ENCODE measurements at regions not wholly inside any gene's neighbourhood (a gene's known extent, or its start where the extent isn't known, plus 50 kb on each side); places are given as distances from the start of the nearest gene placed in this dataset.

DNA sequence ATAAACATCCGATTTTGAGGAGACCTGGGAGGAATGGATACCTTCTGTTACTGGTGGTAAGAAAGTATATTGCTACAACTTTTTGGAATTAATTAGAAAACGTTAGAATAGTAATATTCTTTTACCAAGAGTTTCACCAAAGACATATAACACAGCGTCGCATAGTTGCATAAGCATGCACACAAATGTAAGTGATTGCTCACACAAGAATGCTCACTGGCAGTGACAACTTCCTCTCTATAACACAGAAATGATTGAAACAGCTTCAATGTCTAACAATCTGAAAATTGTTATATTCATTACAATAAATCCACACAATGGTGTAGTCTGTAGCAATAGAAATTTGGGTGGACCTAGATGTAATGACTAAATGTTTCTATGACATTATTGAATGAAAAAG is 998.6 kb downstream of the TTLL7 start:
- peak; percentile 29 for DNase-seq (ENCODE audit: low read depth)
- TF ChIP-seq, protein P1, sequence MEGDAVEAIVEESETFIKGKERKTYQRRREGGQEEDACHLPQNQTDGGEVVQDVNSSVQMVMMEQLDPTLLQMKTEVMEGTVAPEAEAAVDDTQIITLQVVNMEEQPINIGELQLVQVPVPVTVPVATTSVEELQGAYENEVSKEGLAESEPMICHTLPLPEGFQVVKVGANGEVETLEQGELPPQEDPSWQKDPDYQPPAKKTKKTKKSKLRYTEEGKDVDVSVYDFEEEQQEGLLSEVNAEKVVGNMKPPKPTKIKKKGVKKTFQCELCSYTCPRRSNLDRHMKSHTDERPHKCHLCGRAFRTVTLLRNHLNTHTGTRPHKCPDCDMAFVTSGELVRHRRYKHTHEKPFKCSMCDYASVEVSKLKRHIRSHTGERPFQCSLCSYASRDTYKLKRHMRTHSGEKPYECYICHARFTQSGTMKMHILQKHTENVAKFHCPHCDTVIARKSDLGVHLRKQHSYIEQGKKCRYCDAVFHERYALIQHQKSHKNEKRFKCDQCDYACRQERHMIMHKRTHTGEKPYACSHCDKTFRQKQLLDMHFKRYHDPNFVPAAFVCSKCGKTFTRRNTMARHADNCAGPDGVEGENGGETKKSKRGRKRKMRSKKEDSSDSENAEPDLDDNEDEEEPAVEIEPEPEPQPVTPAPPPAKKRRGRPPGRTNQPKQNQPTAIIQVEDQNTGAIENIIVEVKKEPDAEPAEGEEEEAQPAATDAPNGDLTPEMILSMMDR (IDR thresholded peaks at IDR 0.05; ENCODE audit: insufficient read depth, low read depth, low read length, missing control alignments) = no peak
- H3K4me3 ChIP-seq (ENCODE audit: low read length) = no peak overlapping the region

DNA sequence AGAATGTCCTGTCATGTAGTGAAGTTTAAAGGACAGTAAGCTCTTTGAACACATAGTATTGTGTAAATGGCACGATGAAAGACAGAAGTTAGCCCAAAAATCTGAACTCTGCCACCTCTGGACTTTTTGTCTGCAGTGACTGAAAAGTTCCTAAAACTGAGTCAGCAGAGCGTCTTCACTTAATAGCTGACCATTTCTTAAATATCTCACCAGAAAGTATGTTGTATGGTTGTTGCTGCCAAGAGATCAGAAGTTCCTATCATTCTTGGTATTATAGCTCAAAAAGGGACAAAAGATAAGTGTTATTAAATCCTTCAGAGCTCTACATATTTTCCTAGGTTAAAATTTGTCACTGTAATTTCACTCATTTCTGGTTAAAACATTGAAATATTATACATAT is 1003.0 kb downstream of the TTLL7 start:
- no peak for DNase-seq (ENCODE audit: low read depth)
- TF ChIP-seq, protein P1 (IDR thresholded peaks at IDR 0.05; ENCODE audit: insufficient read depth, low read depth, low read length, missing control alignments) = no peak
- no peak overlapping the region for H3K4me3 ChIP-seq (ENCODE audit: low read length)

DNA sequence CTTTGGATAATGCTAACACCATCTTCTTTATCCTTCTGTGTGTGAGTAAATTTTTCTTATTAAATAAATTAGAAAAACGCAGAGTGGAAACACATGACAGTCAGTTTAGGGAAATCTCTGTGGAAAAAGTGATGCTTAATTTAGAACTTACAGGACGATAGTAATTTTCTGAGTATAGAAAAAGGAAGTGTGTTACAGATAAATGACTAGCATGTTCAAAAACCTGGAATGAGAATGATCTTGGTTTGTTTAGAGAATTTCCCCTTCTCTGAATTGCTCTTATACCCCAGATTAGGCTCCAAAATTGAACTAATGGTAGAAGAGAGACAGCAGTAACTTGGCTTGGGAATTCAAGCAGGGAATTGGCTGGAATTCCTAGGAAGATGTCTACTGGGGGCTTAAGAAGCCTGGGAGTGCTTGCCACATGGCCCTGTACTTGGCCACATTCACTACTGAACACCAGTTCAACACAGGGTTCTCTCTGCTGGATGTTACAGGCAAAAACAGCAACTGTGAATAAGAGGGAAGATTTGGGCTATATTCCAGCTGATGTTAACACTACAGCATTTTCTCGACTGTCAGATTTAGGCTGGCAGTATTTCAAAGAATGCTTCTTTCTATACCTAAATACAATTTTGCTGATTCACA is 1004.2 kb downstream of the TTLL7 start:
- TF ChIP-seq, protein P1 (IDR thresholded peaks at IDR 0.05; ENCODE audit: insufficient read depth, low read depth, low read length, missing control alignments) = no peak
- DNase-seq (ENCODE audit: low read depth) = no peak
- H3K4me3 ChIP-seq (ENCODE audit: low read length) = no peak overlapping the region

DNA sequence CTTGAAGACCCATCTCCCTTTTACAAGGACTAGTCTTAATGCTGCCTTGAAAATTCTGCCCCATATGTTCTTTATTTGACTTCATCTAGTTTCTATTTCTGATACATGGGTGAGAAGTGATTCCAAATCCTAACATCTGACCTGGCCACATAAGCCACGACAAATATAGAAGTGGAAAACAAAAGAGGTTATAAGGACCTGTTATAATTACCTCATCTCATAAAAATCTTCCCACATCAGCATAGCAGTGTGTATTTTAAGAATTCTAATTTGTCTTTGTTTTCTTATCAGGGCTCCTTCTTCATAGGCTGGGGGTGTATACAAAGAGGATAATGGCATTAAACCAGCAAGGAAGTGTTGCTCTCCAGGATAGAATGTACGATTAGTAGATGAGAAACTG is 1007.4 kb downstream of the TTLL7 start:
- TF ChIP-seq, protein P1 (IDR thresholded peaks at IDR 0.05; ENCODE audit: insufficient read depth, low read depth, low read length, missing control alignments) = no peak
- no peak overlapping the region for H3K4me3 ChIP-seq (ENCODE audit: low read length)
- no peak for DNase-seq (ENCODE audit: low read depth)

DNA sequence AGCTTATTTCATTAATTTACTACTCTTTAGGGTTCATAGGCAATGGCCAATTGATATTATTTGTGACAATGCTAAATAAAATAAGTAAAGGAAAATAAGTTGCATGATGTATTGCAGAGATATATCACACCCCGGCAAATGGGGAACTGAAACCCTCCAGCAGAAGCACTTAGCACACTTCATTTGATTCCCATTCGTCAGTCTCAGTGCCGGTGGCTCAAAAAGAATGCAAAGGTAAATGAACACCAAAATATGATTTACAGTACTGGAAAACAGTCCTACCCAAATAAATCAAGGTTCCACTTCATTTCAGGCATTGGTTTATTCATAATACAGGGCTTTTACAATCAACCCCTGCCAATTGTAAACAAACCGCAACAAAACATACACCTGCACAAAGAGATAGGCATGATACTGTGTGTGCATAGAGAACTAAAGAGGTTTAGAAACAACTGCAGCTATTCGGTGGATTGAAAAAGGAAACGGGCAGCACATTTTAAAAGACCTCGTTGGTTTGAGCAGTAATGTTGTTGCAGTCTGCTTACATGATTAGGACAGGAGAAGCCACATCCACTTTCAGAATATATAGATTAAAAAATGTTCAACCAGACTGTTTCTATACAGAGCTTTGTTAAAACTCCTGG is 1019.2 kb downstream of the TTLL7 start:
- no peak for DNase-seq (ENCODE audit: low read depth)
- TF ChIP-seq, protein P1 (IDR thresholded peaks at IDR 0.05; ENCODE audit: insufficient read depth, low read depth, low read length, missing control alignments) = no peak
- H3K4me3 ChIP-seq (ENCODE audit: low read length) = no peak overlapping the region

DNA sequence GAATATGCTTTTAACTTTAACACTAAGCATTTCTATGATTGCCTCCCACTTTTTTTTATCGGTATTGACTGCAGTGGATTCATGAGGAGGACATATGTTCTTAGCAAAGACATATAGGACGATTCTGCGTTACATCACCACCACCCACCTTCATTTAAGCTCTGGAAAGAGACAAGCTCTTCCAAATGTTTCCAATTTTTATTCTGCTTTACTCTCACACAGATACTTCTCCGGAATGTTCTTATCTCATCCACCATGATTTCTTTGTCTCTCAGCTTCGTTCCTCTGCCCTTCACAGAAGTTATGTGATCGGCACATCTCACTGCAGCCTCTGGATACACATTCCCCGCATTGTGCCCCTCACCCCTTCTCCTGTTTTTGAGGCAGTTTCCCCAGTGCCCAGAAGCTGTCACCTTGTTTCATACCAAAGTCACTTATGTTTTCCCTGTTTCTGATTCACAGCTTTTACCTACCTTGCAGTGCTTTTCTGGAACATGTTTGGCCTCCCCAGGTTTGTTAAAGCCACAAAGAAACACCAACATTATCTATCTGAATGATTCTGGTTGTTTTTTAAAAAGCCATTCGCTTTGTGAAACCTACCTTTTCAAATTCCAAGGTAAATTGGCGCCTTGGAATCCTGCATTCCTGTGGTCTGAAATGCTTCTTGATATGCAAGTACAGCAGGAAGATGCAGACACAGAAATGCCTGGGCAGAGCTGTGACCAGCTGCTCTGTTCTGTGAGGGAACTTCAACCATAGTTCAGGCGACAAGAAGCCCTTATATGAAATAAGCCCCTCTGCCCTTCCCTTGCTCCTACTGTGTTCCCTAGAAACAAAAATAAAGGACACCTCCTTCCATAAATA is 1020.2 kb downstream of the TTLL7 start:
- TF ChIP-seq, protein P1 (IDR thresholded peaks at IDR 0.05; ENCODE audit: insufficient read depth, low read depth, low read length, missing control alignments) = no peak
- no peak overlapping the region for H3K4me3 ChIP-seq (ENCODE audit: low read length)
- DNase-seq (ENCODE audit: low read depth) = peak; percentile 33
